Neural cell (in vitro differentiated cells): ENCODE measurements at regions not wholly inside any gene's neighbourhood (a gene's known extent, or its start where the extent isn't known, plus 50 kb on each side); places are given as distances from the start of the nearest gene placed in this dataset.

Source experiments
- H2AFZ ChIP-seq: fragments of 200-600, 300-800 bp; sonication (generic), shearing (Covaris generic); 2 replicates; pipeline ENCODE4 v1.6.0; 2014; ENCODE audit warnings: low read depth, mild to moderate bottlenecking, antibody characterized with exemption, low read length, moderate library complexity
- H3F3A ChIP-seq: fragments of 200-600 bp; shearing (Covaris generic); 2 replicates; pipeline ENCODE4 v1.6.1; 2016; ENCODE audit warnings: mild to moderate bottlenecking, moderate library complexity, mixed read lengths, antibody characterized with exemption, low read length; ENCODE audit not compliant: insufficient read depth, poor library complexity, severe bottlenecking
- H3K27ac ChIP-seq: fragments of 200-600, 300-800 bp; sonication (generic), shearing (Covaris generic); 2 replicates; pipeline ENCODE4 v1.5.1; 2014; ENCODE audit warnings: mild to moderate bottlenecking, low read length, moderate library complexity
- H3K27me3 ChIP-seq: fragments of 300-800, 200-600 bp; sonication (generic), shearing (Covaris generic); 2 replicates; pipeline ENCODE4 v1.6.0; 2014; ENCODE audit warnings: mild to moderate bottlenecking, low read depth, low read length, moderate library complexity; ENCODE audit not compliant: insufficient read depth
- H3K36me3 ChIP-seq: fragments of 300-800, 200-600 bp; sonication (generic), shearing (Covaris generic); 2 replicates; pipeline ENCODE4 v1.5.1; 2014; ENCODE audit warnings: mild to moderate bottlenecking, antibody characterized with exemption, low read length, moderate library complexity; ENCODE audit not compliant: insufficient read depth
- H3K4me2 ChIP-seq: fragments of 300-800, 200-600 bp; sonication (generic), shearing (Covaris generic); 2 replicates; pipeline ENCODE4 v1.6.0; 2014; ENCODE audit warnings: mild to moderate bottlenecking, low read length
- H3K4me3 ChIP-seq: fragments of 300-800, 200-600 bp; sonication (generic), shearing (Covaris generic); 2 replicates; pipeline ENCODE4 v1.5.1; 2014; ENCODE audit warnings: mild to moderate bottlenecking, low read length, moderate library complexity
- H3K79me2 ChIP-seq: fragments of 200-600 bp; shearing (Covaris generic); replicated peaks from 2 replicates; pipeline ENCODE4 v1.6.0; 2014; ENCODE audit warnings: mild to moderate bottlenecking, low read length, moderate library complexity; ENCODE audit not compliant: insufficient read depth
- H3K9ac ChIP-seq: fragments of 300-800, 200-600 bp; sonication (generic), shearing (Covaris generic); 2 replicates; pipeline ENCODE4 v1.6.1; 2016; ENCODE audit warnings: mild to moderate bottlenecking, low read length, mixed read lengths
- H3K9me2 ChIP-seq: fragments of 200-600 bp; shearing (Covaris generic); 2 replicates; pipeline ENCODE4 v1.6.1; 2016; ENCODE audit warnings: mild to moderate bottlenecking, low read length, mixed read lengths; ENCODE audit not compliant: insufficient read depth
- H3K9me3 ChIP-seq: fragments of 200-600, 300-800 bp; sonication (generic), shearing (Covaris generic); 2 replicates; pipeline ENCODE4 v1.6.1; 2016; ENCODE audit warnings: mild to moderate bottlenecking, mixed run types, low read length, moderate library complexity, mixed read lengths
- H4K20me1 ChIP-seq: fragments of 200-600 bp; shearing (Covaris generic); 2 replicates; pipeline ENCODE4 v1.6.1; 2016; ENCODE audit warnings: mild to moderate bottlenecking, mixed run types; ENCODE audit not compliant: insufficient read depth
- EP300 ChIP-seq: fragments of 450-650 bp; conservative IDR thresholded peaks from 2 replicates; pipeline ENCODE4 v1.6.1; 2014; ENCODE audit warnings: antibody characterized with exemption, mild to moderate bottlenecking, moderate library complexity; ENCODE audit not compliant: poor library complexity, severe bottlenecking
- EZH2 ChIP-seq: fragments of 200-600, 300-800 bp; shearing (Covaris generic), sonication (generic); IDR thresholded peaks from 2 replicates; pipeline ENCODE4 v1.6.1; 2014; ENCODE audit warnings: antibody characterized with exemption, low read length, borderline replicate concordance, mild to moderate bottlenecking; ENCODE audit not compliant: insufficient read depth, poor library complexity, severe bottlenecking
- MXI1 ChIP-seq: fragments of 450-650 bp; conservative IDR thresholded peaks from 2 replicates; pipeline ENCODE4 v1.6.1; 2014; ENCODE audit warnings: antibody characterized with exemption, mild to moderate bottlenecking; ENCODE audit not compliant: poor library complexity, severe bottlenecking
- POLR2AphosphoS5 ChIP-seq: IDR thresholded peaks from 2 replicates; pipeline ENCODE4 v1.6.1; 2012
- RAD21 ChIP-seq: fragments of 450-650 bp; conservative IDR thresholded peaks from 2 replicates; pipeline ENCODE4 v1.6.1; 2014; ENCODE audit warnings: antibody characterized with exemption, mild to moderate bottlenecking, moderate library complexity
- SMC3 ChIP-seq: fragments of 450-650 bp; conservative IDR thresholded peaks from 2 replicates; pipeline ENCODE4 v1.6.1; 2014; ENCODE audit warnings: antibody characterized with exemption, mild to moderate bottlenecking, moderate library complexity; ENCODE audit not compliant: poor library complexity
- TAF1 ChIP-seq: IDR thresholded peaks from 2 replicates; pipeline ENCODE4 v1.6.1; 2012; ENCODE audit warnings: low read depth
- TF ChIP-seq, protein P1 (sequence below): fragments of 450-650 bp; IDR thresholded peaks from 2 replicates; pipeline ENCODE4 v1.5.1; 2014; ENCODE audit warnings: antibody characterized with exemption, mild to moderate bottlenecking, moderate library complexity; ENCODE audit not compliant: poor library complexity, severe bottlenecking
- TF ChIP-seq, protein P2 (sequence below): IDR thresholded peaks from 2 replicates; pipeline ENCODE4 v1.6.1; 2012; ENCODE audit warnings: borderline replicate concordance

DNA sequence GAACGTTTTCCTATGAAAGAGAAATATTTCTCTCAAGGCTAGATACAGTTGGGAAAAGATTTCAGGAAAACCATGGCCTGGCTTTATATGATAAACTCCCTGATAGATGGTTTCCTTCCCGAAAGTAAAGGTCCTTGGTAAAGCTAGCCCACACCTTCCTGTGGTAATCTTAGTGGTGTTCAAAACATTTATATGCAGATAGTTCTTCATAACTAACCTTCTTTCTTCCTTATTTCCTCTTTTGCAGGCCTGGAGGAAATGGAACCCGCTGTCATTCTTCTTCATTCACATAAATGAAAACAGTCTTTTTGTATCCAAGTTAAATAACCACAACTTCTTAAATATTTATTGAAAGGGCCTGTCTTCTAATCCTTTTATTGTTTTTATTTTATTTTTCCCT lies 474.0 kb upstream of the ACTBL2 start:
- Histone ChIP-seq H3F3A (no peaks in the 10 kb centered on the region), H3K79me2 (no peaks in the 10 kb centered on the region), H3K4me2 (no peak overlapping the region), H3K36me3 (no peaks in the 10 kb centered on the region), H3K9ac (no peak overlapping the region), H4K20me1 (no peaks in the 10 kb centered on the region), H3K9me2 (no peaks in the 10 kb centered on the region), H3K9me3 (no peaks in the 10 kb centered on the region), H3K4me3 (no peak overlapping the region), H3K27ac (no peak overlapping the region), H3K27me3 (no peaks in the 10 kb centered on the region), H2AFZ (no peak overlapping the region)
- TF ChIP-seq MXI1 (no peak), POLR2AphosphoS5 (no peak), SMC3 (no peak), RAD21 (no peak), TAF1 (no peak), EP300 (no peak), EZH2 (no peak)
- TF ChIP-seq, protein P1, sequence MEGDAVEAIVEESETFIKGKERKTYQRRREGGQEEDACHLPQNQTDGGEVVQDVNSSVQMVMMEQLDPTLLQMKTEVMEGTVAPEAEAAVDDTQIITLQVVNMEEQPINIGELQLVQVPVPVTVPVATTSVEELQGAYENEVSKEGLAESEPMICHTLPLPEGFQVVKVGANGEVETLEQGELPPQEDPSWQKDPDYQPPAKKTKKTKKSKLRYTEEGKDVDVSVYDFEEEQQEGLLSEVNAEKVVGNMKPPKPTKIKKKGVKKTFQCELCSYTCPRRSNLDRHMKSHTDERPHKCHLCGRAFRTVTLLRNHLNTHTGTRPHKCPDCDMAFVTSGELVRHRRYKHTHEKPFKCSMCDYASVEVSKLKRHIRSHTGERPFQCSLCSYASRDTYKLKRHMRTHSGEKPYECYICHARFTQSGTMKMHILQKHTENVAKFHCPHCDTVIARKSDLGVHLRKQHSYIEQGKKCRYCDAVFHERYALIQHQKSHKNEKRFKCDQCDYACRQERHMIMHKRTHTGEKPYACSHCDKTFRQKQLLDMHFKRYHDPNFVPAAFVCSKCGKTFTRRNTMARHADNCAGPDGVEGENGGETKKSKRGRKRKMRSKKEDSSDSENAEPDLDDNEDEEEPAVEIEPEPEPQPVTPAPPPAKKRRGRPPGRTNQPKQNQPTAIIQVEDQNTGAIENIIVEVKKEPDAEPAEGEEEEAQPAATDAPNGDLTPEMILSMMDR, result no peak
- TF ChIP-seq, protein P2, sequence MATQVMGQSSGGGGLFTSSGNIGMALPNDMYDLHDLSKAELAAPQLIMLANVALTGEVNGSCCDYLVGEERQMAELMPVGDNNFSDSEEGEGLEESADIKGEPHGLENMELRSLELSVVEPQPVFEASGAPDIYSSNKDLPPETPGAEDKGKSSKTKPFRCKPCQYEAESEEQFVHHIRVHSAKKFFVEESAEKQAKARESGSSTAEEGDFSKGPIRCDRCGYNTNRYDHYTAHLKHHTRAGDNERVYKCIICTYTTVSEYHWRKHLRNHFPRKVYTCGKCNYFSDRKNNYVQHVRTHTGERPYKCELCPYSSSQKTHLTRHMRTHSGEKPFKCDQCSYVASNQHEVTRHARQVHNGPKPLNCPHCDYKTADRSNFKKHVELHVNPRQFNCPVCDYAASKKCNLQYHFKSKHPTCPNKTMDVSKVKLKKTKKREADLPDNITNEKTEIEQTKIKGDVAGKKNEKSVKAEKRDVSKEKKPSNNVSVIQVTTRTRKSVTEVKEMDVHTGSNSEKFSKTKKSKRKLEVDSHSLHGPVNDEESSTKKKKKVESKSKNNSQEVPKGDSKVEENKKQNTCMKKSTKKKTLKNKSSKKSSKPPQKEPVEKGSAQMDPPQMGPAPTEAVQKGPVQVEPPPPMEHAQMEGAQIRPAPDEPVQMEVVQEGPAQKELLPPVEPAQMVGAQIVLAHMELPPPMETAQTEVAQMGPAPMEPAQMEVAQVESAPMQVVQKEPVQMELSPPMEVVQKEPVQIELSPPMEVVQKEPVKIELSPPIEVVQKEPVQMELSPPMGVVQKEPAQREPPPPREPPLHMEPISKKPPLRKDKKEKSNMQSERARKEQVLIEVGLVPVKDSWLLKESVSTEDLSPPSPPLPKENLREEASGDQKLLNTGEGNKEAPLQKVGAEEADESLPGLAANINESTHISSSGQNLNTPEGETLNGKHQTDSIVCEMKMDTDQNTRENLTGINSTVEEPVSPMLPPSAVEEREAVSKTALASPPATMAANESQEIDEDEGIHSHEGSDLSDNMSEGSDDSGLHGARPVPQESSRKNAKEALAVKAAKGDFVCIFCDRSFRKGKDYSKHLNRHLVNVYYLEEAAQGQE, result no peak

DNA sequence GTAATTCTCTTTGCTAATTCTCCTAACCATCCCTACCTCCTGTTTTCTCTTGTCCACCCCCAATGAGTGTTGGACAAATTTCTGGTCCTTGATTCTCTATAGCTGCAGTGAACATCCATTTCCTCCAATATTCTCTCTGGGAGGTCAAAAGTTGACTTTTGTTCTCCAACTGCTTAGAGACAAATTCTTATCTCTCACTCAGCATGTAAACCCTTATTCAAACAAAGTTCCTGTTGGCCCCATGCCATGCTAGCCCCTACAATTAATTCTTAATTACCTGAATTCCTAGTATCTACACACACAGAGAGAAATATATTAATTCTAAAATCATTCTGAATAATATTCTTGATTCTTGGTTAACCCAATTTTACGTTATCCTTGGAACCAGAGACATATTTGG lies 472.9 kb upstream of the ACTBL2 start:
- Histone ChIP-seq H3K27ac (no peak overlapping the region), H3K4me3 (no peak overlapping the region), H3F3A (no peaks in the 10 kb centered on the region), H3K9me3 (no peaks in the 10 kb centered on the region), H3K79me2 (no peaks in the 10 kb centered on the region), H3K36me3 (no peaks in the 10 kb centered on the region), H3K9ac (no peak overlapping the region), H3K4me2 (no peak overlapping the region), H3K9me2 (no peaks in the 10 kb centered on the region), H4K20me1 (no peaks in the 10 kb centered on the region), H2AFZ (no peak overlapping the region), H3K27me3 (no peaks in the 10 kb centered on the region)
- TF ChIP-seq RAD21 (no peak), TAF1 (no peak), EP300 (no peak), MXI1 (no peak), EZH2 (no peak), POLR2AphosphoS5 (no peak), SMC3 (no peak)
- TF ChIP-seq, protein P2, result no peak
- TF ChIP-seq, protein P1, result no peak
